Ishikawa (cell line): ENCODE measurements at regions not wholly inside any gene's neighbourhood (a gene's known extent, or its start where the extent isn't known, plus 50 kb on each side); places are given as distances from the start of the nearest gene placed in this dataset.

Experiments used
- CEBPB ChIP-seq: IDR thresholded peaks from 2 replicates; pipeline ENCODE4 v1.6.1; 2012
- EGR1 ChIP-seq: IDR thresholded peaks from 2 replicates; pipeline ENCODE4 v1.6.1; 2012
- EP300 ChIP-seq: IDR thresholded peaks from 2 replicates; pipeline ENCODE4 v1.6.1; 2012; ENCODE audit warnings: borderline replicate concordance
- FOXM1 ChIP-seq: IDR thresholded peaks from 2 replicates; pipeline ENCODE4 v1.6.1; 2012; ENCODE audit warnings: low read depth, borderline replicate concordance
- RAD21 ChIP-seq: IDR thresholded peaks from 2 replicates; pipeline ENCODE4 v1.6.1; 2012; ENCODE audit warnings: low read depth
- TAF1 ChIP-seq: IDR thresholded peaks from 2 replicates; pipeline ENCODE4 v1.6.1; 2012; ENCODE audit warnings: low read depth, mild to moderate bottlenecking
- TCF12 ChIP-seq: IDR thresholded peaks from 2 replicates; pipeline ENCODE4 v1.6.1; 2012; ENCODE audit warnings: low read depth
- TEAD4 ChIP-seq: IDR thresholded peaks from 2 replicates; pipeline ENCODE4 v1.6.1; 2012
- YY1 ChIP-seq: IDR thresholded peaks from 2 replicates; pipeline ENCODE4 v1.6.1; 2012; ENCODE audit warnings: low read depth
- ZBTB7A ChIP-seq: IDR thresholded peaks from 2 replicates; pipeline ENCODE4 v1.6.1; 2012; ENCODE audit warnings: low read depth
- TF ChIP-seq, protein P1 (sequence below): IDR thresholded peaks from 2 replicates; pipeline ENCODE4 v1.6.1; 2012
- TF ChIP-seq, protein P2 (sequence below): IDR thresholded peaks from 2 replicates; pipeline ENCODE4 v1.6.1; 2012; ENCODE audit warnings: low read depth, mild to moderate bottlenecking
- TF ChIP-seq, protein P3 (sequence below): IDR thresholded peaks from 2 replicates; pipeline ENCODE4 v1.6.1; 2012

DNA sequence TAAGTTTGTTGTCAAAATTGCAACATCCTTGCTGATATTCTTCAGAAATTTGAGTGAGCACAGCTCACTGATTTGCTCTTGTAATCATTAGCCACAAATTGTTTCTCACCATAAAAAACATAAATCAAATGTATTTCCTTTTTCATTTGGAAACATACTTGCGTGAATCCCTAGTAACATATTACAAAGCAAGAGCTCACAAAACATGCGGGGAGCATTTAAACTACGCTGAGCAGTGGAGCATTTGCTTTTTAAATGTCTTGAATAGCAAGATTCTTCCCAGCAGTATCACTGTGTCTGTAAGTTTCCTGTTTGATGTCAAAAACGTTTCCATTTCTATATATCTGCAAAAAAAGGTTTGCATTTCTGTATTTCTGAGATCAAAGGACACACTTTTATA, 788.3 kb upstream of the SALL3 start:
- TF ChIP-seq CEBPB = no peak
- TF ChIP-seq, protein P1, sequence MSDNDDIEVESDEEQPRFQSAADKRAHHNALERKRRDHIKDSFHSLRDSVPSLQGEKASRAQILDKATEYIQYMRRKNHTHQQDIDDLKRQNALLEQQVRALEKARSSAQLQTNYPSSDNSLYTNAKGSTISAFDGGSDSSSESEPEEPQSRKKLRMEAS = no peak
- no peak for TF ChIP-seq YY1
- no peak for TF ChIP-seq TAF1
- no peak for TF ChIP-seq RAD21
- TF ChIP-seq TEAD4 = no peak
- TF ChIP-seq EP300 = no peak
- TF ChIP-seq, protein P2, sequence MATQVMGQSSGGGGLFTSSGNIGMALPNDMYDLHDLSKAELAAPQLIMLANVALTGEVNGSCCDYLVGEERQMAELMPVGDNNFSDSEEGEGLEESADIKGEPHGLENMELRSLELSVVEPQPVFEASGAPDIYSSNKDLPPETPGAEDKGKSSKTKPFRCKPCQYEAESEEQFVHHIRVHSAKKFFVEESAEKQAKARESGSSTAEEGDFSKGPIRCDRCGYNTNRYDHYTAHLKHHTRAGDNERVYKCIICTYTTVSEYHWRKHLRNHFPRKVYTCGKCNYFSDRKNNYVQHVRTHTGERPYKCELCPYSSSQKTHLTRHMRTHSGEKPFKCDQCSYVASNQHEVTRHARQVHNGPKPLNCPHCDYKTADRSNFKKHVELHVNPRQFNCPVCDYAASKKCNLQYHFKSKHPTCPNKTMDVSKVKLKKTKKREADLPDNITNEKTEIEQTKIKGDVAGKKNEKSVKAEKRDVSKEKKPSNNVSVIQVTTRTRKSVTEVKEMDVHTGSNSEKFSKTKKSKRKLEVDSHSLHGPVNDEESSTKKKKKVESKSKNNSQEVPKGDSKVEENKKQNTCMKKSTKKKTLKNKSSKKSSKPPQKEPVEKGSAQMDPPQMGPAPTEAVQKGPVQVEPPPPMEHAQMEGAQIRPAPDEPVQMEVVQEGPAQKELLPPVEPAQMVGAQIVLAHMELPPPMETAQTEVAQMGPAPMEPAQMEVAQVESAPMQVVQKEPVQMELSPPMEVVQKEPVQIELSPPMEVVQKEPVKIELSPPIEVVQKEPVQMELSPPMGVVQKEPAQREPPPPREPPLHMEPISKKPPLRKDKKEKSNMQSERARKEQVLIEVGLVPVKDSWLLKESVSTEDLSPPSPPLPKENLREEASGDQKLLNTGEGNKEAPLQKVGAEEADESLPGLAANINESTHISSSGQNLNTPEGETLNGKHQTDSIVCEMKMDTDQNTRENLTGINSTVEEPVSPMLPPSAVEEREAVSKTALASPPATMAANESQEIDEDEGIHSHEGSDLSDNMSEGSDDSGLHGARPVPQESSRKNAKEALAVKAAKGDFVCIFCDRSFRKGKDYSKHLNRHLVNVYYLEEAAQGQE = no peak
- no peak for TF ChIP-seq ZBTB7A
- no peak for TF ChIP-seq EGR1
- TF ChIP-seq FOXM1 = no peak
- TF ChIP-seq TCF12 = no peak
- TF ChIP-seq, protein P3, sequence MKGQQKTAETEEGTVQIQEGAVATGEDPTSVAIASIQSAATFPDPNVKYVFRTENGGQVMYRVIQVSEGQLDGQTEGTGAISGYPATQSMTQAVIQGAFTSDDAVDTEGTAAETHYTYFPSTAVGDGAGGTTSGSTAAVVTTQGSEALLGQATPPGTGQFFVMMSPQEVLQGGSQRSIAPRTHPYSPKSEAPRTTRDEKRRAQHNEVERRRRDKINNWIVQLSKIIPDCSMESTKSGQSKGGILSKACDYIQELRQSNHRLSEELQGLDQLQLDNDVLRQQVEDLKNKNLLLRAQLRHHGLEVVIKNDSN = no peak
